ENCODE measurements at regions not wholly inside any gene's neighbourhood (a gene's known extent, or its start where the extent isn't known, plus 50 kb on each side); places are given as distances from the start of the nearest gene placed in this dataset.
A peak's percentile ranks its signal among the peaks of the same experiment; 100 is the strongest.

DNA sequence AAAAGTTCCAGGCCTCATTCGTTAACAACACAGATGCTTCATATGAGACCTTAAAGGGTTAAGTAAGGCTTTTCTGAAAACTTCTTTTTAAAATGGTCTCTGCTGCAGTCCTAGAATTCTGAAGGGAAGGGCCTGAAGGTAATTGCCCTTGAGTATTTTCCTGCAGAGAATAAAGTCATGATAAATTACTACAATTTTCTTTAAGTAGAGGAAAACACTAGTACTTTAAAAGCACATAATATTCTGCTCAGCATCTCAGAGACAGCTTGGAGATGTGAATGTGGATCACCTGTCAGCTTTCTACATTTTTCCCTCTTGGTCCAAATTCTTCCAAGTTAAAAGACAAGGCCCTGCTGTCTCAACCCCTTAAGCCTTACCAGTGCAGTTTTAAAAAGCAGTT, 419.5 kb downstream of the MFSD1 start:
- DNase-seq (ENCODE audit: low read depth), result no peak
- TF ChIP-seq, protein P1, sequence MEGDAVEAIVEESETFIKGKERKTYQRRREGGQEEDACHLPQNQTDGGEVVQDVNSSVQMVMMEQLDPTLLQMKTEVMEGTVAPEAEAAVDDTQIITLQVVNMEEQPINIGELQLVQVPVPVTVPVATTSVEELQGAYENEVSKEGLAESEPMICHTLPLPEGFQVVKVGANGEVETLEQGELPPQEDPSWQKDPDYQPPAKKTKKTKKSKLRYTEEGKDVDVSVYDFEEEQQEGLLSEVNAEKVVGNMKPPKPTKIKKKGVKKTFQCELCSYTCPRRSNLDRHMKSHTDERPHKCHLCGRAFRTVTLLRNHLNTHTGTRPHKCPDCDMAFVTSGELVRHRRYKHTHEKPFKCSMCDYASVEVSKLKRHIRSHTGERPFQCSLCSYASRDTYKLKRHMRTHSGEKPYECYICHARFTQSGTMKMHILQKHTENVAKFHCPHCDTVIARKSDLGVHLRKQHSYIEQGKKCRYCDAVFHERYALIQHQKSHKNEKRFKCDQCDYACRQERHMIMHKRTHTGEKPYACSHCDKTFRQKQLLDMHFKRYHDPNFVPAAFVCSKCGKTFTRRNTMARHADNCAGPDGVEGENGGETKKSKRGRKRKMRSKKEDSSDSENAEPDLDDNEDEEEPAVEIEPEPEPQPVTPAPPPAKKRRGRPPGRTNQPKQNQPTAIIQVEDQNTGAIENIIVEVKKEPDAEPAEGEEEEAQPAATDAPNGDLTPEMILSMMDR (conservative IDR thresholded peaks at IDR 0.05; ENCODE audit: control insufficient read depth, insufficient read depth, low read depth, low read length), result no peak

DNA sequence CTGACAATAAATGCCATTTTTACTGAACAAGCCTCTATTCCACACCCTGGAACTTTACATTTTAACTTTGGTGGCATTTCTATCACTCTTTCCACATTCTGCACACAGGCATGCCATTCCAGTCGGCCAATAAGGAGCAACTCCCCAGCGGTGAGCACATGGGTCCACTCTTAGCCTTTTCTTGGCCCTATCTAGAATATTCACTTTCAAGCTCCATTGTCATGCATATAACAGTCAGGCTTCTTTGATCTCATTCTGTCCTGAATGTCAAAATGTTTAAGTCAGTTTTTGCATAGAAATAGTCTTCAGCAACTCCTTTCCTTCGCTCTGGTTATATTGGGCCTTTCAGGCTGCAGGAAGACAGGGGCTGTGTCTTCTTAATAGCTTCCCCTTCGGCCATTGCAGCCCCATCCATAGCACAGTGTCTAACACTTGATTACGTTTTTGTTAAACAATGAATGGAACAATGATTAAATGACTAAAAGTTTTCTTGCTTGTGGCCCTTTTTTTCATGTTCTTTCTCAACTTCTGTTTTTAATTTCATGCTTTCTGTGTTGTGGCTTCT, 427.3 kb downstream of the MFSD1 start:
- DNase-seq (ENCODE audit: low read depth), result no peak
- H3K4me3 ChIP-seq (ENCODE audit: control insufficient read depth, low read depth, low read length), result no peak overlapping the region
- TF ChIP-seq, protein P1 (conservative IDR thresholded peaks at IDR 0.05; ENCODE audit: control insufficient read depth, insufficient read depth, low read depth, low read length), result no peak

More for the DNA sequence above, 419.5 kb downstream of the MFSD1 start:
- H3K4me3 ChIP-seq (ENCODE audit: control insufficient read depth, low read depth, low read length), result no peak overlapping the region

DNA sequence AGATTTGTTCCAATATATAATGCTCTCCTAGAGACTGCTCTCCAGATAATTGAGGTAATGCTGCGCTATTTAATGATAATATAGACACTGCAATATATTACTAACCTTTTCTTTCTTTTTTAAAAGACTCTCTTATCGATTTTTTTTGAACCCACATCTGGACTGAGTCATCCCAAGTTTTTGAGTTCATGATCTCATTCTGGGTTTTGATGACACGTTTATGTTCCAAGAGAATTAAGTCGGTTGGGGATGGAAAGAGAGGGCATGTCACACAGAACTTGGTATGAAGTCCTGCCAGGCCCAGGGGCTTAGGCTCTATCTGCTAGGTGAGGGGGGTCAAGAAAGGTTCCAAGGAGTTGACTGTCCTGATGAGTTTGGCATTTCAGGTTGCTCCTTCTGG, 431.1 kb downstream of the MFSD1 start:
- no peak overlapping the region for H3K4me3 ChIP-seq (ENCODE audit: control insufficient read depth, low read depth, low read length)
- peak; percentile 54 for DNase-seq (ENCODE audit: low read depth)
- TF ChIP-seq, protein P1 (conservative IDR thresholded peaks at IDR 0.05; ENCODE audit: control insufficient read depth, insufficient read depth, low read depth, low read length), result no peak

DNA sequence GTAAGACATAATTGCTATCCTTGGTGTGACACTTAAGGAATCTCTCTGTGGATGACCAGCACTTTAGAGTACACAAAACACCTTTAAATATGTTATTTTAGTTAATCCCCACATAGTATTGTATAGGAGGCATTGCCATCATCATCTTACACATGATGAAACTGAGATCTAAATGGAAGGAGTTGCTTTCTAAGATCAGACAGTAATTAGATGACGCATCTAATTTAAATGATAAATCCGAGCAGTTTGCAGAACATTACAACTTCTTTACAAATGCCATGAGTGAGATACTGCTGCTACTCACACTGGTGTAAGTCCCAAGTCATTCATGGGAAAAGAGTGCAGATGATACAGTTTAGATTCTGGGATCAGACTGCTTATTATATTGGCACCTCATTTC, 431.9 kb downstream of the MFSD1 start:
- TF ChIP-seq, protein P1 (conservative IDR thresholded peaks at IDR 0.05; ENCODE audit: control insufficient read depth, insufficient read depth, low read depth, low read length), result no peak
- H3K4me3 ChIP-seq (ENCODE audit: control insufficient read depth, low read depth, low read length), result no peak overlapping the region
- peak; percentile 17 for DNase-seq (ENCODE audit: low read depth)

DNA sequence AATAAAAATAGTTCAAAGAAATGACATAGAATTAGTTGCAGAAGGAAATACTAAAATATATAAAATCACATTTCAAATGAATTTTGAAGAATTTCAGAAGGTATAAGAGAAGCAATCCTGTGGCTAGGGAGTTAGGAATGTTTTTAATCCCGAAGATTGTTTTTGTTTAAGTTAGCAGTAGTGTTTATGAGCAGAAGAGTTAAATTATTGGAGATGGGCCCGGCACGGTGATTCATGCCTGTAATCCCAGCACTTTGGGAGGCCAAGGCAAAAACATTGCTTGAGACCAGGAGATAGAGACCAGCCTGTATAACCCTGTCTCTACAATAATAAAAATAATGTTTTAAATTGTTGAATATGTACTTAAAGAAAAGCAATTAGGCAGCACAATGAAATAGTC, 432.5 kb downstream of the MFSD1 start:
- TF ChIP-seq, protein P1 (conservative IDR thresholded peaks at IDR 0.05; ENCODE audit: control insufficient read depth, insufficient read depth, low read depth, low read length), result no peak
- peak; percentile 61 for DNase-seq (ENCODE audit: low read depth)
- no peak overlapping the region for H3K4me3 ChIP-seq (ENCODE audit: control insufficient read depth, low read depth, low read length)

- DNase-seq (ENCODE audit: low read depth), result peak; percentile 37
- TF ChIP-seq, protein P1 (conservative IDR thresholded peaks at IDR 0.05; ENCODE audit: control insufficient read depth, insufficient read depth, low read depth, low read length), result no peak
- H3K4me3 ChIP-seq (ENCODE audit: control insufficient read depth, low read depth, low read length), result no peak overlapping the region
Measured at GRCh38 chr3:159236321-159236720, 434.5 kb downstream of the MFSD1 start.

- H3K4me3 ChIP-seq (ENCODE audit: control insufficient read depth, low read depth, low read length), result no peak overlapping the region
- peak; percentile 17 for DNase-seq (ENCODE audit: low read depth)
- TF ChIP-seq, protein P1 (conservative IDR thresholded peaks at IDR 0.05; ENCODE audit: control insufficient read depth, insufficient read depth, low read depth, low read length), result no peak
Measured at GRCh38 chr3:159237226-159237625, 435.4 kb downstream of the MFSD1 start.

Measured in fibroblast of mammary gland (primary cell).